ENCODE measurements at regions not wholly inside any gene's neighbourhood (a gene's known extent, or its start where the extent isn't known, plus 50 kb on each side); places are given as distances from the start of the nearest gene placed in this dataset.

- no peak overlapping the region for H3K4me3 ChIP-seq (ENCODE audit: low read depth, low read length)
- TF ChIP-seq CTCF (IDR thresholded peaks at IDR 0.05; ENCODE audit: borderline replicate concordance, insufficient read depth, low read depth, low read length) = no peak
Observed at GRCh38 chr1:4004635-4005430, 104.8 kb upstream of the C1orf174 start.

GRCh38 chr1:4005431-4005830 is 105.4 kb upstream of the C1orf174 start:
- H3K4me3 ChIP-seq (ENCODE audit: low read depth, low read length) = no peak overlapping the region
- no peak for TF ChIP-seq CTCF (IDR thresholded peaks at IDR 0.05; ENCODE audit: borderline replicate concordance, insufficient read depth, low read depth, low read length)

- no peak overlapping the region for H3K4me3 ChIP-seq (ENCODE audit: low read depth, low read length)
- no peak for TF ChIP-seq CTCF (IDR thresholded peaks at IDR 0.05; ENCODE audit: borderline replicate concordance, insufficient read depth, low read depth, low read length)
Observed at GRCh38 chr1:4006676-4007374, 106.8 kb upstream of the C1orf174 start.

GRCh38 chr1:4010284-4010683 is 110.2 kb upstream of the C1orf174 start:
- no peak for TF ChIP-seq CTCF (IDR thresholded peaks at IDR 0.05; ENCODE audit: borderline replicate concordance, insufficient read depth, low read depth, low read length)
- no peak overlapping the region for H3K4me3 ChIP-seq (ENCODE audit: low read depth, low read length)

- no peak overlapping the region for H3K4me3 ChIP-seq (ENCODE audit: low read depth, low read length)
- TF ChIP-seq CTCF (IDR thresholded peaks at IDR 0.05; ENCODE audit: borderline replicate concordance, insufficient read depth, low read depth, low read length) = no peak
Observed at GRCh38 chr1:4010814-4011605, 110.9 kb upstream of the C1orf174 start.

- TF ChIP-seq CTCF (IDR thresholded peaks at IDR 0.05; ENCODE audit: borderline replicate concordance, insufficient read depth, low read depth, low read length) = no peak
- H3K4me3 ChIP-seq (ENCODE audit: low read depth, low read length) = no peak overlapping the region
Observed at GRCh38 chr1:4016351-4017130, 116.5 kb upstream of the C1orf174 start.
